ENCODE measurements at regions not wholly inside any gene's neighbourhood (a gene's known extent, or its start where the extent isn't known, plus 50 kb on each side); places are given as distances from the start of the nearest gene placed in this dataset.

DNA sequence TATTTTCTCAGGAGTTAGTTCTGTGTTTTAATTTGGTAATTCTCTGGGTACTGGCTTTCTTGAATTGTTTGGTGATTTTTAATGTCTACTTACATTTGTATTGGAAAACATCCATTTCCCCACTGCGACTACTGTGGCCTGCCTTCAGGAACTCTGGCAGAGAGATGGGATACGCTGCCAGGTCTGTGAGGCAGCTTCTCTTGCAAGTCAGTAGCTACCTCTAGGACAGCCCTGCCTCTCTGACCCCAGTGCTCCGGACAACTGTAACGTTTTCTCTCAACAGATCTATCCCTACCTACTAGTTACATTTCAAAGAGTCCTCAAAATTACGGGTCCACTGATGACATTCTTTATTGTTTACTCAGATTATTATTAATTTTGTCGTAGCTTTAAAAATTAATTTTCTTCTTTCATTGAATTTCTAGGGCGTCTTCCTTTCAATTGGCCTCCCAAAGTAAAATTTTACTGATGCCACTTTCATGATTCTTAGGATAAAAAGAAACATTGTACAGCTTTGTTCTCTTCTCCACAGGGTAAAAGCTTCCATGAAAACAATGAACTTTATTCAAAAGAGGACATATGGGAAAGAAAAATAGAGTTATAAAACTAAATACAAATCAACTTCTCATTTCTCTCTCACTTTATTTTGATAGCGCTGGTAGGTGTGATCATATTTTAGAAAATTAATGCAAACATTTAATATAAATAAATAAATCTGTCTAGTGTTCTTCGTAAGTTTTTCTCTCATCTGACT lies 123.2 kb upstream of the GOLGA8J start:
- no peak overlapping the region for H2BK5ac ChIP-seq (ENCODE audit: low read depth, low read length, poor library complexity, severe bottlenecking)
- peaks cover 0 to 48% of the 10 kb centered on the region in 2 experiments for H3K27me3 ChIP-seq (ENCODE audit: control insufficient read depth in 1 of 2, insufficient read depth in 1 of 2, low read length in 2 of 2)
- H3K18ac ChIP-seq (ENCODE audit: low read depth in 1 of 2, low read length in 2 of 2): no peak overlapping the region
- no peaks in the 10 kb centered on the region for H3K4me1 ChIP-seq (ENCODE audit: control insufficient read depth, insufficient read depth, low read depth, low read length)
- H4K8ac ChIP-seq (ENCODE audit: low read length): no peak overlapping the region
- H2AK5ac ChIP-seq (ENCODE audit: low read length, severe bottlenecking): no peak overlapping the region
- no peak overlapping the region for H3K14ac ChIP-seq (ENCODE audit: low read length in 2 of 2)
- H3K79me1 ChIP-seq (replicated peaks; ENCODE audit: low read length, poor library complexity, severe bottlenecking): no peaks in the 10 kb centered on the region
- no peak overlapping the region for H4K91ac ChIP-seq (ENCODE audit: low read length)
- H3K23ac ChIP-seq (ENCODE audit: low read length in 2 of 2): no peak overlapping the region
- 61% methylated on average over 5 of the region's 9 CpGs for WGBS
- no peaks in the 10 kb centered on the region for H3K36me3 ChIP-seq (ENCODE audit: control insufficient read depth in 1 of 2, insufficient read depth in 2 of 2, low read depth in 1 of 2, low read length in 2 of 2)
- H3K9ac ChIP-seq (ENCODE audit: low read length): no peak overlapping the region
- H3K4me3 ChIP-seq (ENCODE audit: insufficient read depth in 1 of 2, low read depth in 1 of 2, low read length in 2 of 2): no peak overlapping the region
- no peak overlapping the region for H3K4ac ChIP-seq (ENCODE audit: low read depth in 1 of 2, low read length in 2 of 2)
- no peak overlapping the region for H2BK120ac ChIP-seq (ENCODE audit: low read depth, low read length)
- no peak overlapping the region for H2BK12ac ChIP-seq (ENCODE audit: low read length in 2 of 2)
- no peak overlapping the region for H2BK15ac ChIP-seq (ENCODE audit: low read depth, poor library complexity, severe bottlenecking)
- H3K27ac ChIP-seq (ENCODE audit: low read length, poor library complexity, severe bottlenecking): no peak overlapping the region
- H2AFZ ChIP-seq (ENCODE audit: low read depth, low read length): no peak overlapping the region
- no peak overlapping the region for H3K4me2 ChIP-seq (ENCODE audit: low read length, poor library complexity, severe bottlenecking)
- no peaks in the 10 kb centered on the region for H3K9me3 ChIP-seq (ENCODE audit: control insufficient read depth, low read length)
- no peak for DNase-seq

DNA sequence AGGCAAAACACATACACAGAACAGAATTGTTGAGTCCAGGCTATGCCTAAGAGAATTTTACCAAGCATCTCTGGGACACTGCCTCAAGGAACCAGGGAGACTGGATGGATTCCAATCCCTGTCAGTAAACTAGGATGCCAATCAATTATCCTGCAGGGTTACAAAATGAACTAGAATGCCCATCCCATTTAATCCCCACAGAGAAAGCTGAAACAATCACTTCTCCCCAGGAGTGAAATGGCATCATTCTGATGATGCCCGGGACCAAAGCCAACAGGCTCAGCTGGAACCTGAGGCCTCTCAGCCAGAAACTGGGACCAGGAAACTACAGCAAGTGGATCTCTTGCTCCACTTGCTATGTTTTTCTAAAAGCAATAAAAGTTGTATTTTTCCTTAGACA lies 130.0 kb upstream of the TJP1 start:
- Histone ChIP-seq H2BK12ac (ENCODE audit: low read length in 2 of 2) (no peak overlapping the region), H3K9ac (ENCODE audit: low read length) (no peak overlapping the region), H2AK5ac (ENCODE audit: low read length, severe bottlenecking) (no peak overlapping the region), H4K91ac (ENCODE audit: low read length) (no peak overlapping the region), H3K36me3 (ENCODE audit: control insufficient read depth in 1 of 2, insufficient read depth in 2 of 2, low read depth in 1 of 2, low read length in 2 of 2) (no peaks in the 10 kb centered on the region), H3K9me3 (ENCODE audit: control insufficient read depth, low read length) (no peaks in the 10 kb centered on the region), H2BK120ac (ENCODE audit: low read depth, low read length) (no peak overlapping the region), H3K4me2 (ENCODE audit: low read length, poor library complexity, severe bottlenecking) (no peak overlapping the region), H2BK5ac (ENCODE audit: low read depth, low read length, poor library complexity, severe bottlenecking) (no peak overlapping the region), H3K27ac (ENCODE audit: low read length, poor library complexity, severe bottlenecking) (no peak overlapping the region), H3K4ac (ENCODE audit: low read depth in 1 of 2, low read length in 2 of 2) (no peak overlapping the region), H3K4me3 (ENCODE audit: insufficient read depth in 1 of 2, low read depth in 1 of 2, low read length in 2 of 2) (no peak overlapping the region), H4K8ac (ENCODE audit: low read length) (no peak overlapping the region), H3K4me1 (ENCODE audit: control insufficient read depth, insufficient read depth, low read depth, low read length) (no peaks in the 10 kb centered on the region), H3K23ac (ENCODE audit: low read length in 2 of 2) (no peak overlapping the region), H2BK15ac (ENCODE audit: low read depth, poor library complexity, severe bottlenecking) (no peak overlapping the region), H2AFZ (ENCODE audit: low read depth, low read length) (no peak overlapping the region), H3K18ac (ENCODE audit: low read depth in 1 of 2, low read length in 2 of 2) (no peak overlapping the region), H3K79me1 (replicated peaks; ENCODE audit: low read length, poor library complexity, severe bottlenecking) (no peaks in the 10 kb centered on the region), H3K14ac (ENCODE audit: low read length in 2 of 2) (no peak overlapping the region), H3K27me3 (ENCODE audit: control insufficient read depth in 1 of 2, insufficient read depth in 1 of 2, low read length in 2 of 2) (peaks cover 0 to 16% of the 10 kb centered on the region in 2 experiments)
- 82% methylated on average over 1 of the region's 1 CpG for WGBS
- DNase-seq: no peak

DNA sequence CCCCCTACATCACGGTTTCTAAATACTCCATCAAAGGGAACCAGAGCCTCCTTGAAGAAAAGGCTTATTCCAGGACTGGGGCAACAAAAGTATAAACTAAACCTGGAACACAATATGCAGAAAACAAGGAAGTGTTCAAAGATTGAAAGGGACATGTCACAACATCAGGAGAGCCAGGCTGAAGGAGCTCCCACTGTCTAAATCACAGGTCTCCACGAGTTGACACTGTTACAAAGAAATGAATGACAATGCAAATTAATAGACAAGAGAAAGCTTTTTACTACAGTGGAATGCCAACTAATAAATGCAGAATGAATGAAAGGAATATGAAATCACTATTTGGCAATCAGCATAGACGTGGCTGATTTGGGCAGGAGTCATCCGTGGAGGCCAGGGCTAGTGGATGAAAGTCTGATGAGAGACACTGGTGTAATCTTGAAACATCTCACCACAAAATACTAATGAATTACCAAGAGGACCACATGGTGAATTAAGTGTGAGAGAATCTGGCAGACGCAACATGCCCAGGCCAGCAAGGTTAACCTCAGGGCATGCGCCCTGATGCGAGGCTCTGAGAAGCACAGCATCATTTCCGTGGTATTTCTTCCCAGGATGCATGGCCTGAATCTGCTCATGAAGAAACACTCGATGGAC lies 123.8 kb upstream of the TJP1 start:
- Histone ChIP-seq H3K23ac (ENCODE audit: low read length in 2 of 2) (no peak overlapping the region), H3K4me3 (ENCODE audit: insufficient read depth in 1 of 2, low read depth in 1 of 2, low read length in 2 of 2) (no peak overlapping the region), H3K4me2 (ENCODE audit: low read length, poor library complexity, severe bottlenecking) (no peak overlapping the region), H3K9me3 (ENCODE audit: control insufficient read depth, low read length) (no peaks in the 10 kb centered on the region), H3K27me3 (ENCODE audit: control insufficient read depth in 1 of 2, insufficient read depth in 1 of 2, low read length in 2 of 2) (peaks cover 0 to 6% of the 10 kb centered on the region in 2 experiments), H3K18ac (ENCODE audit: low read depth in 1 of 2, low read length in 2 of 2) (no peak overlapping the region), H3K9ac (ENCODE audit: low read length) (no peak overlapping the region), H2AK5ac (ENCODE audit: low read length, severe bottlenecking) (no peak overlapping the region), H3K4ac (ENCODE audit: low read depth in 1 of 2, low read length in 2 of 2) (no peak overlapping the region), H3K27ac (ENCODE audit: low read length, poor library complexity, severe bottlenecking) (no peak overlapping the region), H3K4me1 (ENCODE audit: control insufficient read depth, insufficient read depth, low read depth, low read length) (peaks cover 4% of the 10 kb centered on the region), H4K8ac (ENCODE audit: low read length) (no peak overlapping the region), H3K36me3 (ENCODE audit: control insufficient read depth in 1 of 2, insufficient read depth in 2 of 2, low read depth in 1 of 2, low read length in 2 of 2) (no peaks in the 10 kb centered on the region), H2AFZ (ENCODE audit: low read depth, low read length) (no peak overlapping the region), H3K14ac (ENCODE audit: low read length in 2 of 2) (no peak overlapping the region), H4K91ac (ENCODE audit: low read length) (no peak overlapping the region), H2BK12ac (ENCODE audit: low read length in 2 of 2) (no peak overlapping the region), H2BK120ac (ENCODE audit: low read depth, low read length) (no peak overlapping the region), H3K79me1 (replicated peaks; ENCODE audit: low read length, poor library complexity, severe bottlenecking) (no peaks in the 10 kb centered on the region), H2BK5ac (ENCODE audit: low read depth, low read length, poor library complexity, severe bottlenecking) (no peak overlapping the region), H2BK15ac (ENCODE audit: low read depth, poor library complexity, severe bottlenecking) (no peak overlapping the region)
- DNase-seq: no peak
- WGBS: 94% methylated on average over 8 of the region's 9 CpGs

DNA sequence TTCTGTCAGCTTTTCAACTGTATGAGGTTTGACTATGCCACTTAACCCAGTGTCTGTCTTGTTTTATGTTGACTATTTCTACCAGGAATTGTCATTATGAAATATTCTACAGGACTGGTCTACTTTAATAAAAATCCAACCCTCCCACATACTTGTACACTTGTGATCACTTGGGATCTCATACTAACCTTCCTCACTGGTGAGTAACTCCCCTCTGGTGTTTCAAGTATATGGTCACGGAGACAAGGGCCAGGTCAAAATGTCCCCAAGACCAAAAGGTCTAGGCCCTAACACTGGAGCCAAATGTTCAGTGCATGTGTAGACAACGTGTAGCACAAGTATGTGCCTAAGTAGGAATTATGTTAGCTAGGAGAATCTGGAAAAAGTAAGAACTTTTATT lies 122.7 kb upstream of the TJP1 start:
- no peak overlapping the region for H3K4me3 ChIP-seq (ENCODE audit: insufficient read depth in 1 of 2, low read depth in 1 of 2, low read length in 2 of 2)
- no peak overlapping the region for H3K18ac ChIP-seq (ENCODE audit: low read depth in 1 of 2, low read length in 2 of 2)
- no peak for DNase-seq
- H3K23ac ChIP-seq (ENCODE audit: low read length in 2 of 2): no peak overlapping the region
- H3K14ac ChIP-seq (ENCODE audit: low read length in 2 of 2): no peak overlapping the region
- no peaks in the 10 kb centered on the region for H3K9me3 ChIP-seq (ENCODE audit: control insufficient read depth, low read length)
- no peak overlapping the region for H2AFZ ChIP-seq (ENCODE audit: low read depth, low read length)
- H2BK5ac ChIP-seq (ENCODE audit: low read depth, low read length, poor library complexity, severe bottlenecking): no peak overlapping the region
- H2BK12ac ChIP-seq (ENCODE audit: low read length in 2 of 2): no peak overlapping the region
- H3K27ac ChIP-seq (ENCODE audit: low read length, poor library complexity, severe bottlenecking): no peak overlapping the region
- WGBS: 80% methylated on average over 1 of the region's 2 CpGs
- no peak overlapping the region for H2BK15ac ChIP-seq (ENCODE audit: low read depth, poor library complexity, severe bottlenecking)
- H3K79me1 ChIP-seq (replicated peaks; ENCODE audit: low read length, poor library complexity, severe bottlenecking): no peaks in the 10 kb centered on the region
- no peak overlapping the region for H3K4ac ChIP-seq (ENCODE audit: low read depth in 1 of 2, low read length in 2 of 2)
- H2BK120ac ChIP-seq (ENCODE audit: low read depth, low read length): no peak overlapping the region
- H3K36me3 ChIP-seq (ENCODE audit: control insufficient read depth in 1 of 2, insufficient read depth in 2 of 2, low read depth in 1 of 2, low read length in 2 of 2): no peaks in the 10 kb centered on the region
- H3K9ac ChIP-seq (ENCODE audit: low read length): no peak overlapping the region
- no peak overlapping the region for H3K4me2 ChIP-seq (ENCODE audit: low read length, poor library complexity, severe bottlenecking)
- no peak overlapping the region for H4K8ac ChIP-seq (ENCODE audit: low read length)
- no peaks in the 10 kb centered on the region for H3K27me3 ChIP-seq (ENCODE audit: control insufficient read depth in 1 of 2, insufficient read depth in 1 of 2, low read length in 2 of 2)
- H3K4me1 ChIP-seq (ENCODE audit: control insufficient read depth, insufficient read depth, low read depth, low read length): peaks cover 4% of the 10 kb centered on the region
- H2AK5ac ChIP-seq (ENCODE audit: low read length, severe bottlenecking): no peak overlapping the region
- no peak overlapping the region for H4K91ac ChIP-seq (ENCODE audit: low read length)
